ENCODE measurements at regions not wholly inside any gene's neighbourhood (a gene's known extent, or its start where the extent isn't known, plus 50 kb on each side); places are given as distances from the start of the nearest gene placed in this dataset.

DNA sequence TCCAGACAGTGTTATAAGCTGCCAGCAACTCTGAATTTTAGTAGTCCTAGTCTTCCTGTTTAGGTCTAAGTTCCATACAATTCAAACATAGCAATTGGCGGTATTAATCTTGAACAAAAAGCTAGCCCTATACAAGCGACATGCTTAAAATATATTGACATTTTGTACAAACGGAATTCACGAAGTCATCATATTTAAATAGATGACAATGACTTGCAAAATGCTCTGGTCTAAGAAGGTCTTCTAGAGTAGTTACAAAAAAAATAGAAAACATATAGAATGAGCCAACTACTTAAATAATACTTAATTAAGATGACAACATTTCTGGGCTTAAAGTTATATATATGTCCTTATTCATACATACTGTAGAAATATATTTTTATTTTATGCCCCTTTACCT lies 446.6 kb downstream of the ANKRD7 start:
- H3K36me3 ChIP-seq (ENCODE audit: insufficient read depth, low read length) = no peaks in the 10 kb centered on the region
- no peak overlapping the region for H3K9ac ChIP-seq (ENCODE audit: low read depth, low read length)
- DNase-seq (no peak), ATAC-seq (ENCODE audit: insufficient read depth, low read depth) (no peak)
- H2AFZ ChIP-seq (ENCODE audit: low read depth, low read length) = no peak overlapping the region
- no peaks in the 10 kb centered on the region for H3K9me3 ChIP-seq (ENCODE audit: insufficient read depth, low read length, severe bottlenecking)
- TF ChIP-seq EZH2 (IDR thresholded peaks at IDR 0.05; ENCODE audit: borderline replicate concordance, low read depth, low read length, severe bottlenecking) (no peak), CTCF (IDR thresholded peaks at IDR 0.05; ENCODE audit: borderline replicate concordance, extremely low read depth, low read length, poor library complexity, severe bottlenecking) (no peak)
- no peaks in the 10 kb centered on the region for H3K27me3 ChIP-seq (ENCODE audit: insufficient read depth, low read length, poor library complexity)
- no peak overlapping the region for H3K4me3 ChIP-seq (ENCODE audit: low read depth in 1 of 2, low read length in 2 of 2)
- no peak overlapping the region for H3K27ac ChIP-seq (ENCODE audit: low read length)
- no peak overlapping the region for H3K4me2 ChIP-seq (ENCODE audit: insufficient read depth, low read length)
- H4K20me1 ChIP-seq (ENCODE audit: insufficient read depth, low read length) = no peaks in the 10 kb centered on the region
- no peaks in the 10 kb centered on the region for H3K4me1 ChIP-seq (ENCODE audit: insufficient read depth, low read length)
- no peaks in the 10 kb centered on the region for H3K79me2 ChIP-seq (ENCODE audit: insufficient read depth, low read length)

DNA sequence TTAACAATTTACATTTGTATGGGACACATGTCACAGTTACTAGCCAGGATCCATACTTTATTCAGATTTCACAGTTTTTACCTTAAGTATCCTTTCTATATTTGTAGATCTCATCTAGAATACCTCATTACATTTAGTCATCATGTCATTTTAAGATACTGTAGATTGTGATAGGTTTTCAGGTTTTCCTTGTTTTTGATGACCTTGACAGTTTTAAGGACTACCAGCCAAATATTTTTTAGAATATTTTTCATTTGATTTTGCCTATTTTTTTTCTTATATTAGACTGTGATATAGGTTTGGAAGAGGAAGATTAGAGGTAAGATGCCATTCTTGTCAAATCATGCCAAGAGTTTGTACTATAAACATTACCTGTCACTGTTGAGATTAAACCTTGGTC lies 460.3 kb downstream of the ANKRD7 start:
- no peak for TF ChIP-seq EZH2 (IDR thresholded peaks at IDR 0.05; ENCODE audit: borderline replicate concordance, low read depth, low read length, severe bottlenecking)
- TF ChIP-seq CTCF (IDR thresholded peaks at IDR 0.05; ENCODE audit: borderline replicate concordance, extremely low read depth, low read length, poor library complexity, severe bottlenecking) = no peak
- H2AFZ ChIP-seq (ENCODE audit: low read depth, low read length) = no peak overlapping the region

GRCh38 chr7:118689403-118689802 lies 464.9 kb downstream of the ANKRD7 start:
- no peak for DNase-seq
- no peak for ATAC-seq (ENCODE audit: insufficient read depth, low read depth)
- no peaks in the 10 kb centered on the region for H3K36me3 ChIP-seq (ENCODE audit: insufficient read depth, low read length)
- H3K4me2 ChIP-seq (ENCODE audit: insufficient read depth, low read length) = no peak overlapping the region
- H3K79me2 ChIP-seq (ENCODE audit: insufficient read depth, low read length) = no peaks in the 10 kb centered on the region
- H3K4me1 ChIP-seq (ENCODE audit: insufficient read depth, low read length) = no peaks in the 10 kb centered on the region
- H3K9me3 ChIP-seq (ENCODE audit: insufficient read depth, low read length, severe bottlenecking) = no peaks in the 10 kb centered on the region
- H3K27me3 ChIP-seq (ENCODE audit: insufficient read depth, low read length, poor library complexity) = no peaks in the 10 kb centered on the region
- H3K27ac ChIP-seq (ENCODE audit: low read length) = no peak overlapping the region
- H3K9ac ChIP-seq (ENCODE audit: low read depth, low read length) = no peak overlapping the region
- H2AFZ ChIP-seq (ENCODE audit: low read depth, low read length) = no peak overlapping the region
- no peak for TF ChIP-seq CTCF (IDR thresholded peaks at IDR 0.05; ENCODE audit: borderline replicate concordance, extremely low read depth, low read length, poor library complexity, severe bottlenecking)
- no peak for TF ChIP-seq EZH2 (IDR thresholded peaks at IDR 0.05; ENCODE audit: borderline replicate concordance, low read depth, low read length, severe bottlenecking)
- no peak overlapping the region for H3K4me3 ChIP-seq (ENCODE audit: low read depth in 1 of 2, low read length in 2 of 2)
- H4K20me1 ChIP-seq (ENCODE audit: insufficient read depth, low read length) = no peaks in the 10 kb centered on the region

More for the DNA sequence above, 460.3 kb downstream of the ANKRD7 start:
- no peak for ATAC-seq (ENCODE audit: insufficient read depth, low read depth)
- Histone ChIP-seq H3K27ac (ENCODE audit: low read length) (no peak overlapping the region), H3K79me2 (ENCODE audit: insufficient read depth, low read length) (no peaks in the 10 kb centered on the region), H3K36me3 (ENCODE audit: insufficient read depth, low read length) (no peaks in the 10 kb centered on the region), H3K27me3 (ENCODE audit: insufficient read depth, low read length, poor library complexity) (no peaks in the 10 kb centered on the region), H3K4me3 (ENCODE audit: low read depth in 1 of 2, low read length in 2 of 2) (no peak overlapping the region), H3K9ac (ENCODE audit: low read depth, low read length) (no peak overlapping the region), H4K20me1 (ENCODE audit: insufficient read depth, low read length) (no peaks in the 10 kb centered on the region), H3K4me2 (ENCODE audit: insufficient read depth, low read length) (no peak overlapping the region), H3K9me3 (ENCODE audit: insufficient read depth, low read length, severe bottlenecking) (no peaks in the 10 kb centered on the region), H3K4me1 (ENCODE audit: insufficient read depth, low read length) (no peaks in the 10 kb centered on the region)
- no peak for DNase-seq

- Histone ChIP-seq H3K4me1 (ENCODE audit: insufficient read depth, low read length) (no peaks in the 10 kb centered on the region), H3K27ac (ENCODE audit: low read length) (no peak overlapping the region), H3K9me3 (ENCODE audit: insufficient read depth, low read length, severe bottlenecking) (no peaks in the 10 kb centered on the region), H3K4me3 (ENCODE audit: low read depth in 1 of 2, low read length in 2 of 2) (no peak overlapping the region), H3K4me2 (ENCODE audit: insufficient read depth, low read length) (no peak overlapping the region), H3K36me3 (ENCODE audit: insufficient read depth, low read length) (no peaks in the 10 kb centered on the region), H3K9ac (ENCODE audit: low read depth, low read length) (no peak overlapping the region), H2AFZ (ENCODE audit: low read depth, low read length) (no peak overlapping the region), H3K79me2 (ENCODE audit: insufficient read depth, low read length) (no peaks in the 10 kb centered on the region), H3K27me3 (ENCODE audit: insufficient read depth, low read length, poor library complexity) (no peaks in the 10 kb centered on the region), H4K20me1 (ENCODE audit: insufficient read depth, low read length) (no peaks in the 10 kb centered on the region)
- TF ChIP-seq CTCF (IDR thresholded peaks at IDR 0.05; ENCODE audit: borderline replicate concordance, extremely low read depth, low read length, poor library complexity, severe bottlenecking) (no peak), EZH2 (IDR thresholded peaks at IDR 0.05; ENCODE audit: borderline replicate concordance, low read depth, low read length, severe bottlenecking) (no peak)
- DNase-seq (no peak), ATAC-seq (ENCODE audit: insufficient read depth, low read depth) (no peak)
Measured at GRCh38 chr7:118696879-118697278, 472.4 kb downstream of the ANKRD7 start.

Measured in DND-41 (cell line).